SK-N-MC (cell line): ENCODE measurements at regions not wholly inside any gene's neighbourhood (a gene's known extent, or its start where the extent isn't known, plus 50 kb on each side); places are given as distances from the start of the nearest gene placed in this dataset.
"Not testable (repeated sequence)": the region's sequence is repeated elsewhere in the genome, so short reads cannot be mapped to it uniquely, and the experiment has no call there.

ENCODE experiments used
- DNase-seq: peaks from one replicate; pipeline ENCODE4 v3.0.0-alpha.2; 2011; ENCODE audit warnings: low read depth, low spot score
- H3K27ac ChIP-seq: fragments of 200-600 bp; sonication (generic); 2 replicates; pipeline ENCODE4 v1.5.1; 2016; ENCODE audit warnings: mixed run types
- H3K36me3 ChIP-seq: fragments of 200-600 bp; sonication (generic); 2 replicates; pipeline ENCODE4 v1.6.1; 2017; ENCODE audit warnings: antibody characterized with exemption, low read length, mixed read lengths; ENCODE audit not compliant: insufficient read depth
- H3K4me3 ChIP-seq: fragments of 200-600 bp; sonication (generic); 2 replicates; pipeline ENCODE4 v1.5.1; 2016
- H3K9ac ChIP-seq: fragments of 200-600 bp; sonication (generic); 2 replicates; pipeline ENCODE4 v1.8.0; 2017; ENCODE audit warnings: mixed run types, mixed read lengths; ENCODE audit not compliant: insufficient read length
- H3K9me3 ChIP-seq: fragments of 200-600 bp; sonication (generic); 2 replicates; pipeline ENCODE4 v1.6.1; 2017; ENCODE audit warnings: low read depth, mild to moderate bottlenecking, antibody characterized with exemption, low read length, moderate library complexity, mixed read lengths
- EZH2 ChIP-seq: fragments of 200-600 bp; sonication (generic); IDR thresholded peaks from one replicate; pipeline ENCODE4 v1.6.1; 2017; ENCODE audit warnings: antibody characterized with exemption
- FOXP2 ChIP-seq: optimal IDR thresholded peaks from 2 replicates; pipeline ENCODE3; 2011; ENCODE audit warnings: mild to moderate bottlenecking, moderate library complexity; ENCODE audit not compliant: insufficient read depth; ENCODE audit errors: extremely low read length, control extremely low read depth
- POLR2AphosphoS5 ChIP-seq: IDR thresholded peaks from 2 replicates; pipeline ENCODE4 v1.6.1; 2012; ENCODE audit warnings: mild to moderate bottlenecking, low read depth, low read length, borderline replicate concordance

DNA sequence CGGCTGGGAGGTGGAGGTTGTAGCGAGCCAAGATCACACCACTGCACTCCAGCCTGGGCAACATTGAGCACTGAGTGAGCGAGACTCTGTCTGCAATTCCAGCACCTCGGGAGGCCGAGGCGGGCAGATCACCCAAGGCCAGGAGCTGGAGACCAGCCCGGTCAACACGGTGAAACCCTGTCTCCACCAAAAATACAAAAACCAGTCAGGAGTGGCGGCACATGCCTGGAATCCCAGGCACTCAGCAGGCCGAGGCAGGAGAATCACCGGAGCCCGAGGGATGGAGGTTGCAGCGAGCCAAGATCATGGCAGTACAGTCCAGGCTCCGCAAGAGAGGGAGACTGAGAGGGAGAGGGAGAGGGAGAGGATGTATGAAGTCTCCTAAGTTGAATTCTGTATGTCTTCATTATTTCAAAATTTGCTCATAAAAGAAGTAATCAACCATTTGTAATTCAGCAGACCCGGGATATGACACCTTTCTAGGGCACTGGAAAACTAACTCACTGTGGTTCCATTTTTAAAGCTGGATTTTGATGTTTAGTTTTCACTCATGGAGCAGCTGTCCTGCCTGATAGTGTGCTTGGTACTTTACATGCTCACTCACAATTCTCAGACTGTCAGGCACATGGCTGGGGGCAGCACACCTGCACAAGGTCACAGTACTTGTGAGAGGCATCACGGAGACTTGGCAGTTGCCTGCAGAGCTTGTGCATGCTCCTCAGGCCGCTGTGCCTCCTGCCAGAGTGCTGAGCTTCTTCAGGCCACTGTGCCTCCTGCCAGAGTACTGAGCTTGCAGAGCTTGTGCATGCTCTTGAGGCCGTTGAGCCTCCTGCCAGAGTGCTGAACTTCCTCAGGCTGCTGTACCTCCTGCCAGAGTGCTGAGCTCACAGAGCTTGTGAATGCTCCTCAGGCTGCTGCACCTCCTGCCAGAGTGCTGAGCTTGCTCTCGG lies 106.2 kb downstream of the ERMARD start:
- Histone ChIP-seq H3K36me3 (no peaks in the 10 kb centered on the region), H3K27ac (no peak overlapping the region), H3K9me3 (no peaks in the 10 kb centered on the region), H3K9ac (no peak overlapping the region), H3K4me3 (no peak overlapping the region)
- no peak for DNase-seq
- TF ChIP-seq FOXP2: no peak
- no peak for TF ChIP-seq EZH2
- no peak for TF ChIP-seq POLR2AphosphoS5

GRCh38 chr6:169856442-169857342 lies 105.3 kb downstream of the ERMARD start:
- not testable (repeated sequence) for H3K36me3 ChIP-seq, DNase-seq, H3K9ac ChIP-seq, H3K9me3 ChIP-seq, H3K4me3 ChIP-seq, H3K27ac ChIP-seq

- TF ChIP-seq FOXP2: no peak
- TF ChIP-seq EZH2: no peak
- TF ChIP-seq POLR2AphosphoS5: no peak
- H3K36me3 ChIP-seq: no peaks in the 10 kb centered on the region
- no peak overlapping the region for H3K9ac ChIP-seq
- no peak for DNase-seq
- H3K9me3 ChIP-seq: no peaks in the 10 kb centered on the region
- no peak overlapping the region for H3K4me3 ChIP-seq
- no peak overlapping the region for H3K27ac ChIP-seq
Observed at GRCh38 chr6:169854813-169855212, 103.4 kb downstream of the ERMARD start.

- TF ChIP-seq FOXP2 (no peak), EZH2 (no peak), POLR2AphosphoS5 (no peak)
- no peak for DNase-seq
- Histone ChIP-seq H3K9me3 (no peaks in the 10 kb centered on the region), H3K36me3 (no peaks in the 10 kb centered on the region), H3K4me3 (no peak overlapping the region), H3K27ac (no peak overlapping the region), H3K9ac (no peak overlapping the region)
Observed at GRCh38 chr6:169854083-169854725, 102.8 kb downstream of the ERMARD start.

DNA sequence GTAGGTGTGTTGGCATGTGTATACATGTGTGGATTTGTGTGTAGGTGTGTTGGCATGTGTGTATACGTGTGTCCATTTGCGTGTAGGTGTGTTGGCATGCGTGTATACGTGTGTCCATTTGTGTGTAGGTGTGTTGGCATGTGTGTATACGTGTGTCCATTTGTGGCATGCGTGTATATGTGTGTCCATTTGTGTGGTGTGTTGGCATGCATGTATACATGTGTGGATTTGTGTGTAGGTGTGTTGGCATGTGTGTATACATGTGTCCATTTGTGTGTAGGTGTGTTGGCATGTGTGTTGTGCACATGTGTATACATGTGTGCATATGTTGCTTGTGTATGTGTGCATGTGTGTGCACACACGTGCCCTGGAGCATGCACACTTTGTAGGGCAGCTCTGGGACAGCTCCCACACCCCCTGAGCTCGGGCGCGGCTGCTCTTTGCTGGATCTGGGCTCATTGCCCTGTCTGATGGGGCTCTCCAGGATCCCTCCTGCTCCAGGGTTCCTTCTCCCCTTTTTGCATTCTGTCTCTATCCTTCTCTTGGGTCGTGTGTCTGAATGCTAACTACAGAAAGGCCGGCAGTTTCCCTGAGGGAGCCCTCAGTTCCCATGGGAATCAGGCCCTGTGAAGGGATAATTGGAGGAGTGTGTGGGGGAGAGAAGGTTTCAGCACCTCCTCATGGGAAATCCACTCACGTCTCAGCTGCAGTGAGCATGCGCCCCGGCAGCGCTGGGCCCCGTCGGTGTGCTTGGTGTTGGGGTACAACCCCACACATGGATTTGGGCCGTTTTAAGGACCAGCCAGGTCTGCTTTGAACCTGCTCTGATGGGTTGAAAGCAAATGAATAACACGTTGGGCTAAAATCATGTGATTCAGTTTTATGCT lies 102.0 kb downstream of the ERMARD start:
- DNase-seq: no peak
- TF ChIP-seq EZH2 (no peak), POLR2AphosphoS5 (no peak), FOXP2 (no peak)

GRCh38 chr6:169852504-169853195 lies 101.2 kb downstream of the ERMARD start:
- no peak for TF ChIP-seq FOXP2
- no peak for TF ChIP-seq EZH2
- no peak for TF ChIP-seq POLR2AphosphoS5
- DNase-seq: no peak
- H3K4me3 ChIP-seq: no peak overlapping the region

More for the DNA sequence above, 102.0 kb downstream of the ERMARD start:
- Histone ChIP-seq H3K36me3 (no peaks in the 10 kb centered on the region), H3K4me3 (no peak overlapping the region), H3K9ac (no peak overlapping the region), H3K9me3 (no peaks in the 10 kb centered on the region), H3K27ac (no peak overlapping the region)

DNA sequence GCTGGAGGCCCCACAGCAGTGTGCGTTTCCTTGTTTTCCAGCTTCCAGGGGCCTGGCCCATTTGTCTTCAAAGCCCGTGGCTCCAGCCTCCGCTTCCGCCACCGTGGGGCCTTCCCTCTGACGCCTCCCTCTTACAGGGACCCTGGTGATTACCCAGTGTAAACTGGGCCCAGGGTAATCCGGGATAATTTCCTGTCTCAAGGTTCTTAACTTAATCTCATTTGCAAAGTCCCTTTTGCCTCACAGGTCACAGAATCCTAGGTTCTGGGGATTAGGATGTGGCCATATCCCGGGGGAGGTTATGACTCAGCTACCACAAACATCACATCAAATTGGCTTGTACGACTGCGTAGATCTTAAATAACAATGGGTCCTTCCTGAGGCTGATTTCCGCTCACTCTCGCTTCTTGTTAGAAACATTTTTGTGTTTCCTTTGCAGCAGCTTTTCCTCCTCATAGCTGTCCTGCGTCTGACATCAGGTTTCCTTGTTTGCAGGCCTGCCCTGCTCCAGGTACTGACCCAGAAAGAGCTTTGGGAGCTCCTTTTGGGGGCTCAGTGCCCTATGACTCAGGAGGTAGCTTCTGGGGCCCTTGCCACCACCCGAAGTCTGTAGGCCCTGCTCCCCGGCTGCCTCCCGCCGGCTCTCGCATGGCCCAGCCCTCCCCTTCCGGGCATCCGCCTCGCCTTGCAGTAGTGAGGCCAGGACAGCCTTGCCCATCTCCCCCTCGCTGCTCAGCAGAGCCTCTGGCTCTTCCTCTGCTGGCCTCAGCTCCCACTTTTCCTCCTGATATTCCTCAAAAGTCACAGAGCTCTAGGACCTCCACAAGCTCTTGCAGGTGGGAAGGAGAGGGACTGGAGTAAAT lies 100.5 kb downstream of the ERMARD start:
- TF ChIP-seq POLR2AphosphoS5: no peak
- Histone ChIP-seq H3K9ac (no peak overlapping the region), H3K4me3 (no peak overlapping the region), H3K9me3 (no peaks in the 10 kb centered on the region), H3K36me3 (no peaks in the 10 kb centered on the region), H3K27ac (no peak overlapping the region)
- DNase-seq: no peak

More at GRCh38 chr6:169852504-169853195, 101.2 kb downstream of the ERMARD start:
- no peak overlapping the region for H3K9ac ChIP-seq
- no peaks in the 10 kb centered on the region for H3K9me3 ChIP-seq
- no peaks in the 10 kb centered on the region for H3K36me3 ChIP-seq
- no peak overlapping the region for H3K27ac ChIP-seq
